K562 (cell line): ENCODE measurements at regions not wholly inside any gene's neighbourhood (a gene's known extent, or its start where the extent isn't known, plus 50 kb on each side); places are given as distances from the start of the nearest gene placed in this dataset.
A peak's percentile ranks its signal among the peaks of the same experiment; 100 is the strongest.

Experiments used
- ATAC-seq: fragments of 200-7000 bp; cut with Tn5 transposase; 3 replicates; pipeline ENCODE4 v1.9.1; 2020; ENCODE audit warnings: moderate library complexity
- BruUV-seq: library from RNA; stranded (reverse); fragments of 400-500 nt; replicated peaks from 2 replicates; lab custom pipeline; 2021; lab: Mats Ljungman, UMichigan
- CTCF ChIA-PET: fragments of 300-600 bp; formaldehyde crosslinking; extraction: SDS; loops from one replicate; lab custom pipeline; 2021; ENCODE audit warnings: low intra/inter-chr PET ratio; lab: Yijun Ruan, JAX
- POLR2A ChIA-PET: fragments of 300-600, 350-650 bp; sonication (Branson Sonifier 250); formaldehyde crosslinking; extraction: SDS; loops from one replicate; lab custom pipeline; 2021; ENCODE audit warnings: antibody characterized with exemption, inconsistent platforms; lab: Yijun Ruan, JAX
- DNase-seq, 4 experiments: peaks; one replicate each; pipeline versions ENCODE4 v3.0.0 to v3.0.0-alpha.2; 2011 to 2018; ENCODE audit warnings: low spot score in 3 of 4, mixed read lengths in 3 of 4; ENCODE audit errors: extremely low read depth in 1 of 4
- FAIRE-seq: peaks from 2 replicates; lab custom pipeline; 2011; peaks lifted over from hg19 to GRCh38; lab: Jason Lieb, UNC
- H2AFZ ChIP-seq: 2 replicates; pipeline ENCODE4 v1.6.0; 2011; ENCODE audit warnings: low read depth, low read length, control low read depth, inconsistent platforms
- H3K27ac ChIP-seq: fragments of 200-600 bp; 3 replicates; pipeline ENCODE4 v1.8.0; 2011; ENCODE audit warnings: low read depth, mild to moderate bottlenecking, control low read depth, inconsistent platforms, low read length, moderate library complexity, mixed read lengths; ENCODE audit errors: extremely low read depth
- H3K27me3 ChIP-seq, 2 experiments: fragments of 300-600 bp in 1 of 2; 2 replicates in 1 of 2; 3 replicates in 1 of 2; pipeline versions ENCODE4 v1.6.0 to v1.8.0; 2011; ENCODE audit warnings: inconsistent platforms in 2 of 2, low read length in 2 of 2, mild to moderate bottlenecking in 1 of 2, mixed read lengths in 1 of 2, moderate library complexity in 1 of 2; ENCODE audit not compliant: control insufficient read depth in 2 of 2, insufficient read depth in 2 of 2
- H3K36me3 ChIP-seq: fragments of 300-600 bp; 3 replicates; pipeline ENCODE4 v1.8.0; 2011; ENCODE audit warnings: mild to moderate bottlenecking, low read length, inconsistent platforms; ENCODE audit not compliant: control insufficient read depth, insufficient read depth
- H3K4me1 ChIP-seq, 2 experiments: fragments of 200-600 bp in 1 of 2; replicated peaks in 1 of 2; 2 replicates in 1 of 2; 3 replicates in 1 of 2; pipeline versions ENCODE4 v1.5.1 to v1.8.0; 2011; ENCODE audit warnings: inconsistent platforms in 2 of 2, low read length in 2 of 2, mild to moderate bottlenecking in 1 of 2, mixed read lengths in 1 of 2, moderate library complexity in 1 of 2; ENCODE audit not compliant: control insufficient read depth in 2 of 2, insufficient read depth in 2 of 2
- H3K4me2 ChIP-seq: 2 replicates; pipeline ENCODE4 v1.6.1; 2011; ENCODE audit warnings: low read length, control low read depth, inconsistent platforms, mixed read lengths; ENCODE audit not compliant: insufficient read depth
- H3K4me3 ChIP-seq: fragments of 200-600 bp; sonication (generic), shearing (Covaris generic); 2 replicates; pipeline ENCODE4 v1.5.1; 2016; ENCODE audit warnings: control low read depth, inconsistent platforms
- H3K79me2 ChIP-seq: fragments of 200-600 bp; 3 replicates; pipeline ENCODE4 v1.8.0; 2011; ENCODE audit warnings: low read length, inconsistent platforms; ENCODE audit not compliant: control insufficient read depth, insufficient read depth
- H3K9ac ChIP-seq, 2 experiments: 2 replicates each; pipeline versions ENCODE4 v1.6.0 to v1.6.1; 2011; ENCODE audit warnings: low read depth in 2 of 2, low read length in 2 of 2, control low read depth in 1 of 2, inconsistent platforms in 1 of 2, mild to moderate bottlenecking in 1 of 2, mixed read lengths in 1 of 2; ENCODE audit not compliant: insufficient read depth in 1 of 2
- H3K9me1 ChIP-seq: one replicate; pipeline ENCODE4 v1.6.0; 2011; ENCODE audit warnings: inconsistent platforms, mild to moderate bottlenecking, low read length, moderate library complexity; ENCODE audit not compliant: control insufficient read depth, insufficient read depth
- H3K9me3 ChIP-seq: replicated peaks from 2 replicates; pipeline ENCODE4 v1.5.1; 2011; ENCODE audit warnings: low read depth, low read length, inconsistent platforms; ENCODE audit not compliant: control insufficient read depth, insufficient read depth
- H4K20me1 ChIP-seq: replicated peaks from 2 replicates; pipeline ENCODE4 v1.6.1; 2011; ENCODE audit warnings: low read length, inconsistent platforms, mixed read lengths; ENCODE audit not compliant: control insufficient read depth, insufficient read depth
- BDP1 ChIP-seq: IDR thresholded peaks from 3 replicates; pipeline ENCODE4 v1.6.1; 2011; ENCODE audit not compliant: insufficient read length, insufficient read depth
- FOSL1 ChIP-seq: fragments of 200-800 bp; sonication (Bioruptor generic); conservative IDR thresholded peaks from 2 replicates; pipeline ENCODE4 v1.6.1; 2016; ENCODE audit warnings: missing genetic modification characterization, missing compliant biosample characterization
- GATA2 ChIP-seq: sonication (generic); formaldehyde crosslinking; IDR thresholded peaks from 2 replicates; pipeline ENCODE4 v1.4.0; 2020; ENCODE audit warnings: mild to moderate bottlenecking, missing genetic modification reagents
- KAT2B ChIP-seq: IDR thresholded peaks from one replicate; pipeline ENCODE4 v1.6.1; 2012; ENCODE audit warnings: low read depth, mild to moderate bottlenecking, control low read depth, inconsistent platforms, low read length, moderate library complexity
- KHSRP ChIP-seq: fragments of 450-650 bp; IDR thresholded peaks from 2 replicates; pipeline ENCODE4 v1.6.1; 2017
- NCOA1 ChIP-seq: fragments of 450-650 bp; IDR thresholded peaks from 2 replicates; pipeline ENCODE4 v1.6.1; 2016; ENCODE audit warnings: low read depth
- PHF8 ChIP-seq: fragments of 200-600 bp; sonication (generic); IDR thresholded peaks from 2 replicates; pipeline ENCODE4 v1.6.1; 2012; ENCODE audit warnings: mixed run types, mild to moderate bottlenecking, inconsistent platforms, low read length, moderate library complexity, borderline replicate concordance
- SAFB2 ChIP-seq: fragments of 200-400 bp; formaldehyde crosslinking; IDR thresholded peaks from 2 replicates; pipeline ENCODE4 v1.6.1; 2018; ENCODE audit warnings: borderline replicate concordance, low read length, low read depth, moderate library complexity; ENCODE audit not compliant: severe bottlenecking
- THRAP3 ChIP-seq: fragments of 450-650 bp; IDR thresholded peaks from 2 replicates; pipeline ENCODE4 v1.6.1; 2016; ENCODE audit warnings: mild to moderate bottlenecking, inconsistent platforms, borderline replicate concordance
- TRIM25 ChIP-seq: fragments of 450-650 bp; IDR thresholded peaks from 2 replicates; pipeline ENCODE4 v1.7.0; 2016; ENCODE audit warnings: borderline replicate concordance
- ZNF212 ChIP-seq: fragments of 450-650 bp; formaldehyde crosslinking; IDR thresholded peaks from 2 replicates; pipeline ENCODE4 v1.4.0; 2020; ENCODE audit warnings: mild to moderate bottlenecking
- WGBS: fragments of 100-300 bp; shearing (Covaris generic); methylation state at CpG from one replicate; pipeline ENCODE4 v1.1.6; 2016; ENCODE audit warnings: low coverage, mixed read lengths; ENCODE audit not compliant: insufficient coverage; ENCODE audit errors: missing lambda C conversion rate; 5-methylcytosine and 5-hydroxymethylcytosine counted together
- in situ Hi-C: fragments of 300-500 bp; cut with MboI; formaldehyde crosslinking; loops from 4 replicates; pipeline ENCODE4 v1.15.0; 2018; ENCODE audit warnings: inconsistent platforms, mixed read lengths
- intact Hi-C: fragments of 100-400 bp; cut with micrococcal nuclease; formaldehyde crosslinking; loops from 2 replicates; pipeline ENCODE4 v1.14.2; 2022
- TF ChIP-seq, protein P1 (sequence below): sonication (generic); formaldehyde crosslinking; IDR thresholded peaks from 2 replicates; pipeline ENCODE4 v1.8.1; 2023; ENCODE audit warnings: mild to moderate bottlenecking, missing genetic modification reagents

GRCh38 chr15:39172380-39173281 lies 408.2 kb upstream of the THBS1 start:
- H4K20me1 ChIP-seq = no peaks in the 10 kb centered on the region
- no peak overlapping the region; a peak in 1 of 4 replicates for H3K9ac ChIP-seq
- H3K9me1 ChIP-seq = no peaks in the 10 kb centered on the region
- H3K79me2 ChIP-seq = no peaks in the 10 kb centered on the region
- H3K9me3 ChIP-seq = no peaks in the 10 kb centered on the region
- no peak for DNase-seq
- H3K4me1 ChIP-seq = peaks cover 0 to 3% of the 10 kb centered on the region in 2 experiments; a peak in 1 of 5 replicates
- TF ChIP-seq BDP1 (no peak), FOSL1 (peak; percentile 14; the same call in 1 of the 2 replicates)
- ChIA-PET POLR2A (interaction anchor here (0.6 to 0.9 kb wide), 2 partner anchors 11 to 15 kb away, joined by 3 to 4 read pairs; no protein-coding TSS in a partner anchor), CTCF (interaction anchor here (1.6 kb wide), 1 partner anchor 407 kb away, joined by 7 read pairs; no protein-coding TSS in a partner anchor)
- H3K4me2 ChIP-seq = no peak overlapping the region; the same call in 1 of the 2 replicates
- in situ Hi-C loops (no loop called here), intact Hi-C loops (loop anchor here (2.0 to 10.0 kb wide), 5 partner anchors 46 to 585 kb away; partner anchors contain the start of gene THBS1)
- BruUV-seq = no TSS peak
- FAIRE-seq = no peak
- ATAC-seq = peak; percentile 34; the same call in 1 of the 3 replicates
- H3K27ac ChIP-seq = no peak overlapping the region
- H3K27me3 ChIP-seq = peaks cover 6 to 7% of the 10 kb centered on the region in 2 experiments; a peak in 2 of 5 replicates
- under 1% methylated on average over 17 of the region's 17 CpGs for WGBS
- H3K4me3 ChIP-seq = no peak overlapping the region
- H3K36me3 ChIP-seq = no peaks in the 10 kb centered on the region
- no peak overlapping the region for H2AFZ ChIP-seq

GRCh38 chr15:39173426-39173825 lies 407.5 kb upstream of the THBS1 start:
- BruUV-seq = no TSS peak
- H3K27me3 ChIP-seq = peaks cover 6 to 7% of the 10 kb centered on the region in 2 experiments; a peak in 2 of 5 replicates
- peaks cover 0 to 3% of the 10 kb centered on the region in 2 experiments; a peak in 1 of 5 replicates for H3K4me1 ChIP-seq
- no peak for FAIRE-seq
- no peaks in the 10 kb centered on the region for H4K20me1 ChIP-seq
- H3K4me3 ChIP-seq = no peak overlapping the region
- no peak overlapping the region for H3K27ac ChIP-seq
- intact Hi-C loops = loop anchor here (2.0 to 10.0 kb wide), 5 partner anchors 47 to 584 kb away; partner anchors contain the start of gene THBS1
- ChIA-PET CTCF (no interaction called here), POLR2A (no interaction called here)
- H3K79me2 ChIP-seq = no peaks in the 10 kb centered on the region
- ATAC-seq = no peak
- no peaks in the 10 kb centered on the region for H3K36me3 ChIP-seq
- 3% methylated on average over 4 of the region's 4 CpGs for WGBS
- DNase-seq = no peak
- no peaks in the 10 kb centered on the region for H3K9me3 ChIP-seq
- in situ Hi-C loops = no loop called here
- no peak overlapping the region for H2AFZ ChIP-seq
- H3K9ac ChIP-seq = no peak overlapping the region
- H3K9me1 ChIP-seq = no peaks in the 10 kb centered on the region
- no peak overlapping the region for H3K4me2 ChIP-seq
- TF ChIP-seq SAFB2 (no peak), GATA2 (CRISPR knock-in tag) (no peak), THRAP3 (no peak), PHF8 (no peak), NCOA1 (no peak), KHSRP (no peak), ZNF212 (CRISPR knock-in tag) (no peak), KAT2B (no peak), TRIM25 (no peak)
- TF ChIP-seq, protein P1, sequence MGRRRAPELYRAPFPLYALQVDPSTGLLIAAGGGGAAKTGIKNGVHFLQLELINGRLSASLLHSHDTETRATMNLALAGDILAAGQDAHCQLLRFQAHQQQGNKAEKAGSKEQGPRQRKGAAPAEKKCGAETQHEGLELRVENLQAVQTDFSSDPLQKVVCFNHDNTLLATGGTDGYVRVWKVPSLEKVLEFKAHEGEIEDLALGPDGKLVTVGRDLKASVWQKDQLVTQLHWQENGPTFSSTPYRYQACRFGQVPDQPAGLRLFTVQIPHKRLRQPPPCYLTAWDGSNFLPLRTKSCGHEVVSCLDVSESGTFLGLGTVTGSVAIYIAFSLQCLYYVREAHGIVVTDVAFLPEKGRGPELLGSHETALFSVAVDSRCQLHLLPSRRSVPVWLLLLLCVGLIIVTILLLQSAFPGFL (CRISPR knock-in tag) = no peak
